Hepatocyte (in vitro differentiated cells): ENCODE measurements at regions not wholly inside any gene's neighbourhood (a gene's known extent, or its start where the extent isn't known, plus 50 kb on each side); places are given as distances from the start of the nearest gene placed in this dataset.

Experiments
- DNase-seq: peaks from one replicate; pipeline ENCODE4 v3.0.0-alpha.2; 2016; ENCODE audit warnings: low spot score
- H2AFZ ChIP-seq: fragments of 200-600 bp; sonication (generic); 2 replicates; pipeline ENCODE4 v1.6.0; 2016; ENCODE audit warnings: antibody characterized with exemption, mild to moderate bottlenecking
- H3K27ac ChIP-seq: fragments of 200-600 bp; sonication (generic); 2 replicates; pipeline ENCODE4 v1.5.1; 2016; ENCODE audit warnings: mild to moderate bottlenecking
- H3K27me3 ChIP-seq: fragments of 200-600 bp; sonication (generic); 2 replicates; pipeline ENCODE4 v1.6.1; 2016
- H3K36me3 ChIP-seq: fragments of 200-600 bp; sonication (generic); replicated peaks from 2 replicates; pipeline ENCODE4 v1.5.1; 2016; ENCODE audit warnings: low read depth; ENCODE audit not compliant: insufficient read depth
- H3K4me1 ChIP-seq: fragments of 200-600 bp; sonication (generic); 2 replicates; pipeline ENCODE4 v1.5.1; 2016; ENCODE audit warnings: mild to moderate bottlenecking, moderate library complexity; ENCODE audit not compliant: insufficient read depth
- H3K4me2 ChIP-seq: fragments of 200-600 bp; sonication (generic); 2 replicates; pipeline ENCODE4 v1.6.0; 2016
- H3K4me3 ChIP-seq: fragments of 200-600 bp; sonication (generic); 2 replicates; pipeline ENCODE4 v1.5.1; 2016; ENCODE audit warnings: mild to moderate bottlenecking
- H3K79me2 ChIP-seq: fragments of 200-600 bp; sonication (generic); 2 replicates; pipeline ENCODE4 v1.6.0; 2017; ENCODE audit warnings: mild to moderate bottlenecking
- H3K9me2 ChIP-seq: fragments of 200-600 bp; sonication (generic); replicated peaks from 2 replicates; pipeline ENCODE4 v1.6.0; 2017; ENCODE audit warnings: mild to moderate bottlenecking; ENCODE audit not compliant: insufficient read depth
- H3K9me3 ChIP-seq: fragments of 200-600 bp; sonication (generic); 2 replicates; pipeline ENCODE4 v1.5.1; 2016; ENCODE audit warnings: low read depth, mild to moderate bottlenecking
- H4K20me1 ChIP-seq: fragments of 200-600 bp; sonication (generic); 2 replicates; pipeline ENCODE4 v1.6.0; 2016; ENCODE audit warnings: mild to moderate bottlenecking; ENCODE audit not compliant: insufficient read depth, poor library complexity, severe bottlenecking
- EZH2 ChIP-seq: fragments of 200-600 bp; sonication (generic); IDR thresholded peaks from 2 replicates; pipeline ENCODE4 v1.6.1; 2016; ENCODE audit warnings: antibody characterized with exemption, mild to moderate bottlenecking, borderline replicate concordance
- EZH2phosphoT487 ChIP-seq: fragments of 200-600 bp; sonication (generic); IDR thresholded peaks from one replicate; pipeline ENCODE4 v1.6.1; 2018; ENCODE audit warnings: antibody characterized with exemption, mild to moderate bottlenecking, low read depth, moderate library complexity; ENCODE audit not compliant: unreplicated experiment, severe bottlenecking
- WGBS: methylation state at CpG from one replicate; pipeline ENCODE4 v1.1.6; 2016; ENCODE audit warnings: low lambda C conversion rate; ENCODE audit errors: missing lambda C conversion rate; 5-methylcytosine and 5-hydroxymethylcytosine counted together
- TF ChIP-seq, protein P1 (sequence below): fragments of 200-600 bp; sonication (generic); IDR thresholded peaks from 2 replicates; pipeline ENCODE4 v1.5.1; 2016; ENCODE audit warnings: antibody characterized with exemption, mild to moderate bottlenecking; ENCODE audit not compliant: poor library complexity

DNA sequence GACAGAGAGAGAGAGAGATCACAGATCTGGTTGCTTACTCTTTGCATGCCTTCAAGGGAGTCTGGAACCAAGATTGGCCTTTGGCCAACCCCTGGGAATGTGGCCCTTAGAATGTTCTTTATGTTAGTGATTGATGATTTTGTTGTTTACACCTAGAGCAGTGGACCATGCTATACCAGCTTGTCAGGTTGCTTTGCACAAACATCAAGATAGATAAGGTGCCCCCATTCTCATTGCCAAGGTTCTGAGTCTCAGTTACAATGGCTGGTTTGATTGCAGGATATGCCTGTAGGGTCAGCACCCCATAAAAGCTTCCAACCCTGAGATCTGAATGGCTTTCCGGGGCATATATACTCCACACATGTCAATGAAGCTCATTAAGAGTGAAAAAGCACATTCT, 53.5 kb upstream of the SLC2A12 start:
- no peaks in the 10 kb centered on the region for H3K36me3 ChIP-seq
- WGBS: 71% methylated on average over 1 of the region's 1 CpG

DNA sequence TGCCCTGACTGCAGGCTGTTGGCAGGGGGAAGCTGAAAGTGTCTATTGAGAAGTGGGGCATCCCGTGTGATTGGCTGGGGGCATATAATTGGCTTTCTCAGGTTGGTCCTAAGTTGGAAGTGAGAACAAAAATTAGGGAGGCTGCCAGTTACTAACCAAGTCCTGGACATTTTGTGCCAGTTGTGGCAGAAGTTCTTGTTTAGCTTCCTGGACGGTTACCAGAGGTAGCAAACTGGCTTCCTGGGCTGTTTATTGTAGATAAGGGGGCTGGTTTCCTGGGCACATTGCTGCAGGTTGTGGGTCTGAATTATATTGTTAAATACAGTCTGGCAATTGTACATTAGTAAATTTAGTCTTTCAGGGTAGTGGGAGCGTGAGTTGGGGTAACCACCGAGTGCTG, 50.6 kb upstream of the SLC2A12 start:
- Histone ChIP-seq H4K20me1 (no peaks in the 10 kb centered on the region), H3K9me2 (no peaks in the 10 kb centered on the region), H2AFZ (no peak overlapping the region), H3K4me2 (no peak overlapping the region), H3K27me3 (no peaks in the 10 kb centered on the region), H3K9me3 (no peaks in the 10 kb centered on the region), H3K27ac (no peak overlapping the region), H3K36me3 (no peaks in the 10 kb centered on the region), H3K4me3 (no peak overlapping the region), H3K79me2 (no peaks in the 10 kb centered on the region), H3K4me1 (no peaks in the 10 kb centered on the region)
- DNase-seq: no peak
- TF ChIP-seq EZH2 (no peak), EZH2phosphoT487 (no peak)
- TF ChIP-seq, protein P1, sequence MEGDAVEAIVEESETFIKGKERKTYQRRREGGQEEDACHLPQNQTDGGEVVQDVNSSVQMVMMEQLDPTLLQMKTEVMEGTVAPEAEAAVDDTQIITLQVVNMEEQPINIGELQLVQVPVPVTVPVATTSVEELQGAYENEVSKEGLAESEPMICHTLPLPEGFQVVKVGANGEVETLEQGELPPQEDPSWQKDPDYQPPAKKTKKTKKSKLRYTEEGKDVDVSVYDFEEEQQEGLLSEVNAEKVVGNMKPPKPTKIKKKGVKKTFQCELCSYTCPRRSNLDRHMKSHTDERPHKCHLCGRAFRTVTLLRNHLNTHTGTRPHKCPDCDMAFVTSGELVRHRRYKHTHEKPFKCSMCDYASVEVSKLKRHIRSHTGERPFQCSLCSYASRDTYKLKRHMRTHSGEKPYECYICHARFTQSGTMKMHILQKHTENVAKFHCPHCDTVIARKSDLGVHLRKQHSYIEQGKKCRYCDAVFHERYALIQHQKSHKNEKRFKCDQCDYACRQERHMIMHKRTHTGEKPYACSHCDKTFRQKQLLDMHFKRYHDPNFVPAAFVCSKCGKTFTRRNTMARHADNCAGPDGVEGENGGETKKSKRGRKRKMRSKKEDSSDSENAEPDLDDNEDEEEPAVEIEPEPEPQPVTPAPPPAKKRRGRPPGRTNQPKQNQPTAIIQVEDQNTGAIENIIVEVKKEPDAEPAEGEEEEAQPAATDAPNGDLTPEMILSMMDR: no peak
- 78% methylated on average over 4 of the region's 4 CpGs for WGBS

More for the DNA sequence above, 53.5 kb upstream of the SLC2A12 start:
- no peaks in the 10 kb centered on the region for H3K4me1 ChIP-seq
- H3K9me3 ChIP-seq: no peaks in the 10 kb centered on the region
- H3K27me3 ChIP-seq: no peaks in the 10 kb centered on the region
- TF ChIP-seq EZH2: no peak
- TF ChIP-seq EZH2phosphoT487: no peak
- TF ChIP-seq, protein P1: no peak
- H3K9me2 ChIP-seq: no peaks in the 10 kb centered on the region
- no peaks in the 10 kb centered on the region for H4K20me1 ChIP-seq
- no peak for DNase-seq
- H3K79me2 ChIP-seq: no peaks in the 10 kb centered on the region
- no peak overlapping the region for H3K4me2 ChIP-seq
- H2AFZ ChIP-seq: no peak overlapping the region
- no peak overlapping the region for H3K27ac ChIP-seq
- H3K4me3 ChIP-seq: no peak overlapping the region
